ENCODE measurements at regions not wholly inside any gene's neighbourhood (a gene's known extent, or its start where the extent isn't known, plus 50 kb on each side); places are given as distances from the start of the nearest gene placed in this dataset.
A peak's percentile ranks its signal among the peaks of the same experiment; 100 is the strongest.
"Not testable (repeated sequence)": the region's sequence is repeated elsewhere in the genome, so short reads cannot be mapped to it uniquely, and the experiment has no call there.

- no peak for DNase-seq (ENCODE audit: low read depth in 2 of 3, low spot score in 2 of 3)
Observed at GRCh38 chr6:137401088-137401487, 93.1 kb downstream of the OLIG3 start.

GRCh38 chr6:137399881-137400443 is 94.2 kb downstream of the OLIG3 start:
- DNase-seq (ENCODE audit: low read depth in 2 of 3, low spot score in 2 of 3), result no peak

- DNase-seq (ENCODE audit: low read depth in 2 of 3, low spot score in 2 of 3), result no peak
Observed at GRCh38 chr6:137395316-137395715, 98.9 kb downstream of the OLIG3 start.

GRCh38 chr6:137391061-137391814 is 103.0 kb downstream of the OLIG3 start:
- DNase-seq (ENCODE audit: low read depth in 2 of 3, low spot score in 2 of 3), result no peak

GRCh38 chr6:137390334-137390733 is 103.9 kb downstream of the OLIG3 start:
- no peak for DNase-seq (ENCODE audit: low read depth in 2 of 3, low spot score in 2 of 3)

GRCh38 chr6:137389150-137389704 is 105.0 kb downstream of the OLIG3 start:
- DNase-seq (ENCODE audit: low read depth in 2 of 3, low spot score in 2 of 3), result peak in 2 of 3 experiments; percentile 23 to 37

GRCh38 chr6:137387096-137387764 is 107.0 kb downstream of the OLIG3 start:
- no peak for DNase-seq (ENCODE audit: low read depth in 2 of 3, low spot score in 2 of 3)

GRCh38 chr6:137383287-137383686 is 110.9 kb downstream of the OLIG3 start:
- not testable (repeated sequence) for DNase-seq (ENCODE audit: low read depth in 2 of 3, low spot score in 2 of 3)

GRCh38 chr6:137378090-137378369 is 116.2 kb downstream of the OLIG3 start:
- no peak for DNase-seq (ENCODE audit: low read depth in 2 of 3, low spot score in 2 of 3)

- no peak for DNase-seq (ENCODE audit: low read depth in 2 of 3, low spot score in 2 of 3)
Observed at GRCh38 chr6:137373296-137373695, 120.9 kb downstream of the OLIG3 start.

- no peak for DNase-seq (ENCODE audit: low read depth in 2 of 3, low spot score in 2 of 3)
Observed at GRCh38 chr6:137372532-137372931, 121.7 kb downstream of the OLIG3 start.

GRCh38 chr6:137371634-137372016 is 122.6 kb downstream of the OLIG3 start:
- no peak for DNase-seq (ENCODE audit: low read depth in 2 of 3, low spot score in 2 of 3)

GRCh38 chr6:137370871-137371633 is 123.1 kb downstream of the OLIG3 start:
- no peak for DNase-seq (ENCODE audit: low read depth in 2 of 3, low spot score in 2 of 3)

GRCh38 chr6:137369136-137369535 is 125.1 kb downstream of the OLIG3 start:
- no peak for DNase-seq (ENCODE audit: low read depth in 2 of 3, low spot score in 2 of 3)

- no peak for DNase-seq (ENCODE audit: low read depth in 2 of 3, low spot score in 2 of 3)
Observed at GRCh38 chr6:137365707-137366437, 128.3 kb downstream of the OLIG3 start.

- DNase-seq (ENCODE audit: low read depth in 2 of 3, low spot score in 2 of 3), result no peak
Observed at GRCh38 chr6:137363805-137364138, 130.4 kb downstream of the OLIG3 start.

- DNase-seq (ENCODE audit: low read depth in 2 of 3, low spot score in 2 of 3), result no peak
Observed at GRCh38 chr6:137362878-137363804, 131.1 kb downstream of the OLIG3 start.

GRCh38 chr6:137361701-137362100 is 132.5 kb downstream of the OLIG3 start:
- DNase-seq (ENCODE audit: low read depth in 2 of 3, low spot score in 2 of 3), result no peak

GRCh38 chr6:137358273-137358672 is 135.9 kb downstream of the OLIG3 start:
- DNase-seq (ENCODE audit: low read depth in 2 of 3, low spot score in 2 of 3), result no peak

- DNase-seq (ENCODE audit: low read depth in 2 of 3, low spot score in 2 of 3), result no peak
Observed at GRCh38 chr6:137357948-137358266, 136.3 kb downstream of the OLIG3 start.

Measured in activated CD8-positive, alpha-beta memory T cell treated with anti-CD3 and anti-CD28 coated beads for 48 hours (primary cell).